PC-3 (cell line): ENCODE measurements at regions not wholly inside any gene's neighbourhood (a gene's known extent, or its start where the extent isn't known, plus 50 kb on each side); places are given as distances from the start of the nearest gene placed in this dataset.
"Not testable (repeated sequence)": the region's sequence is repeated elsewhere in the genome, so short reads cannot be mapped to it uniquely, and the experiment has no call there.

ENCODE experiments used
- ATAC-seq: fragments of 200-7000 bp; cut with Tn5 transposase; 2 replicates; pipeline ENCODE4 v1.9.1; 2020; ENCODE audit warnings: mild to moderate bottlenecking, moderate library complexity
- BruUV-seq: library from RNA; stranded (reverse); fragments of 400-500 nt; replicated peaks from 2 replicates; lab custom pipeline; 2021; lab: Mats Ljungman, UMichigan
- CTCF ChIA-PET: fragments of 300-600 bp; sonication (Branson Sonifier 250); formaldehyde crosslinking; loops from one replicate; lab custom pipeline; 2022; ENCODE audit warnings: antibody characterized with exemption; lab: Charles Lee
- POLR2A ChIA-PET: fragments of 300-600 bp; sonication (Branson Sonifier 250); formaldehyde crosslinking; loops from one replicate; lab custom pipeline; 2022; ENCODE audit warnings: antibody characterized with exemption; ENCODE audit not compliant: unreplicated experiment; lab: Charles Lee
- DNase-seq: peaks from one replicate; pipeline ENCODE4 v3.0.0-alpha.2; 2015
- H2AFZ ChIP-seq: fragments of 300-600 bp; sonication (generic); 2 replicates; pipeline ENCODE4 v1.6.0; 2016; ENCODE audit warnings: antibody characterized with exemption, low read length
- H3F3A ChIP-seq: fragments of 300-600 bp; sonication (generic); one replicate; pipeline ENCODE4 v1.6.0; 2017; ENCODE audit warnings: antibody characterized with exemption, low read length, control low read depth, mild to moderate bottlenecking; ENCODE audit not compliant: unreplicated experiment
- H3K27ac ChIP-seq: fragments of 300-600 bp; sonication (generic); 2 replicates; pipeline ENCODE4 v1.5.1; 2016; ENCODE audit warnings: mild to moderate bottlenecking, low read length
- H3K27me3 ChIP-seq: fragments of 300-600 bp; sonication (generic); 2 replicates; pipeline ENCODE4 v1.6.1; 2016; ENCODE audit warnings: low read length, mixed read lengths
- H3K36me3 ChIP-seq: fragments of 300-600 bp; sonication (generic); 2 replicates; pipeline ENCODE4 v1.6.1; 2016; ENCODE audit warnings: low read depth, mixed run types, low read length, mixed read lengths
- H3K4me1 ChIP-seq: fragments of 300-600 bp; sonication (generic); 2 replicates; pipeline ENCODE4 v1.5.1; 2016; ENCODE audit warnings: low read length; ENCODE audit not compliant: insufficient read depth
- H3K4me2 ChIP-seq: fragments of 300-600 bp; sonication (generic); 2 replicates; pipeline ENCODE4 v1.6.0; 2016; ENCODE audit warnings: low read length
- H3K4me3 ChIP-seq: fragments of 300-600 bp; sonication (generic); 2 replicates; pipeline ENCODE4 v1.5.1; 2016; ENCODE audit warnings: mild to moderate bottlenecking, low read length, mixed read lengths
- H3K79me2 ChIP-seq: fragments of 300-600 bp; sonication (generic); 2 replicates; pipeline ENCODE4 v1.6.1; 2017; ENCODE audit warnings: low read length, mixed read lengths
- H3K9ac ChIP-seq: fragments of 300-600 bp; sonication (generic); 2 replicates; pipeline ENCODE4 v1.6.0; 2016; ENCODE audit warnings: mild to moderate bottlenecking, low read length
- H3K9me2 ChIP-seq: fragments of 300-600 bp; sonication (generic); replicated peaks from 2 replicates; pipeline ENCODE4 v1.6.1; 2016; ENCODE audit warnings: mixed run types, low read length, mixed read lengths
- H3K9me3 ChIP-seq: fragments of 300-600 bp; sonication (generic); 2 replicates; pipeline ENCODE4 v1.6.1; 2016; ENCODE audit warnings: low read length, mixed read lengths
- H4K20me1 ChIP-seq: fragments of 300-600 bp; sonication (generic); 2 replicates; pipeline ENCODE4 v1.6.1; 2016; ENCODE audit warnings: low read length, mixed read lengths
- EZH2 ChIP-seq: fragments of 300-600 bp; sonication (generic); IDR thresholded peaks from one replicate; pipeline ENCODE4 v1.6.1; 2017; ENCODE audit warnings: antibody characterized with exemption, mild to moderate bottlenecking, low read length; ENCODE audit not compliant: unreplicated experiment
- EZH2phosphoT487 ChIP-seq: fragments of 300-600 bp; sonication (generic); IDR thresholded peaks from 2 replicates; pipeline ENCODE4 v1.6.1; 2018; ENCODE audit warnings: mild to moderate bottlenecking, antibody characterized with exemption, low read length, borderline replicate concordance
- intact Hi-C: fragments of 100-400 bp; cut with micrococcal nuclease; formaldehyde crosslinking; loops from 2 replicates; pipeline ENCODE4 v1.9.0; 2023
- TF ChIP-seq, protein P1 (sequence below): fragments of 300-600 bp; sonication (generic); conservative IDR thresholded peaks from 2 replicates; pipeline ENCODE4 v1.5.1; 2017; ENCODE audit warnings: antibody characterized with exemption, low read depth, mild to moderate bottlenecking, low read length

GRCh38 chr5:67771221-67771620 is 444.3 kb upstream of the PIK3R1 start:
- H3K27ac ChIP-seq = no peak overlapping the region
- H3K9ac ChIP-seq = no peak overlapping the region
- H3F3A ChIP-seq = no peaks in the 10 kb centered on the region
- no peak for DNase-seq
- ChIA-PET CTCF (no interaction called here), POLR2A (no interaction called here)
- no peak for ATAC-seq
- no peaks in the 10 kb centered on the region for H3K9me3 ChIP-seq
- no peaks in the 10 kb centered on the region for H3K9me2 ChIP-seq
- H3K79me2 ChIP-seq = no peaks in the 10 kb centered on the region
- no peak overlapping the region for H3K4me2 ChIP-seq
- no peaks in the 10 kb centered on the region for H4K20me1 ChIP-seq
- intact Hi-C loops = no loop called here
- H3K4me3 ChIP-seq = no peak overlapping the region
- H3K36me3 ChIP-seq = no peaks in the 10 kb centered on the region
- no peaks in the 10 kb centered on the region for H3K27me3 ChIP-seq
- TF ChIP-seq EZH2phosphoT487 (no peak), EZH2 (no peak)
- no peak overlapping the region for H2AFZ ChIP-seq
- no TSS peak for BruUV-seq
- no peaks in the 10 kb centered on the region for H3K4me1 ChIP-seq

DNA sequence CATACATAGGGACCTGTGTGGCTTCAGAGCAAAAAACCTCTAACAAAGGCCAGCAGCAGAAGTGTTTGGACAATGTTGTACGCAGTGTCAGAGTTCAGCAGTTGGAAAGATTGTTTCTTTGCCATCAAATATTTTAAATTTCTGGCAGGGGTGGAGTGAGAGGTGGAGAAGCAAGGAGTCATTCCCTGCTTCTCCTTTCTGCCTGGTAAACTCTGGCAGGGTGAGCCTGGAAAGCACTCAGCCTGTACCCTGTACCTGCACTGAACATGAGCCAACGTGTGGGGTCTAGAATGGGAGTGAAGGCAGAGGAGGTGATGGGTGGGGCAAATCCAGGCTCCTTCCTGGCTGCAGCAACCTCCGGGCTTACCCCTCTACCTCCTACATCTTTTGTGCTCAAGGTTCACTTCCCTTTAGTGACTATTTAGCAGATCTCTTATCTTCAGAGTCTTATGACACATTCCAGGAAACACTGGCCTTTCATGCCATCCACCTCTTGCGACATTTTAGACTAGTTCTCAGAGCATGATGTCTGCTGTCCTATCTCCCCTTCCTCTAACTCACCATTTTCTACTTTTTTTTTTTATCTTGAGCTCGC is 445.0 kb upstream of the PIK3R1 start:
- H3K9me3 ChIP-seq = no peaks in the 10 kb centered on the region
- no peak overlapping the region for H3K4me2 ChIP-seq
- H3K9me2 ChIP-seq = no peaks in the 10 kb centered on the region
- no peaks in the 10 kb centered on the region for H3K4me1 ChIP-seq
- no peaks in the 10 kb centered on the region for H3F3A ChIP-seq
- no peak overlapping the region for H2AFZ ChIP-seq
- CTCF ChIA-PET = no interaction called here
- BruUV-seq = no TSS peak
- TF ChIP-seq EZH2 = no peak
- TF ChIP-seq, protein P1, sequence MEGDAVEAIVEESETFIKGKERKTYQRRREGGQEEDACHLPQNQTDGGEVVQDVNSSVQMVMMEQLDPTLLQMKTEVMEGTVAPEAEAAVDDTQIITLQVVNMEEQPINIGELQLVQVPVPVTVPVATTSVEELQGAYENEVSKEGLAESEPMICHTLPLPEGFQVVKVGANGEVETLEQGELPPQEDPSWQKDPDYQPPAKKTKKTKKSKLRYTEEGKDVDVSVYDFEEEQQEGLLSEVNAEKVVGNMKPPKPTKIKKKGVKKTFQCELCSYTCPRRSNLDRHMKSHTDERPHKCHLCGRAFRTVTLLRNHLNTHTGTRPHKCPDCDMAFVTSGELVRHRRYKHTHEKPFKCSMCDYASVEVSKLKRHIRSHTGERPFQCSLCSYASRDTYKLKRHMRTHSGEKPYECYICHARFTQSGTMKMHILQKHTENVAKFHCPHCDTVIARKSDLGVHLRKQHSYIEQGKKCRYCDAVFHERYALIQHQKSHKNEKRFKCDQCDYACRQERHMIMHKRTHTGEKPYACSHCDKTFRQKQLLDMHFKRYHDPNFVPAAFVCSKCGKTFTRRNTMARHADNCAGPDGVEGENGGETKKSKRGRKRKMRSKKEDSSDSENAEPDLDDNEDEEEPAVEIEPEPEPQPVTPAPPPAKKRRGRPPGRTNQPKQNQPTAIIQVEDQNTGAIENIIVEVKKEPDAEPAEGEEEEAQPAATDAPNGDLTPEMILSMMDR = no peak
- TF ChIP-seq EZH2phosphoT487 = no peak
- H3K79me2 ChIP-seq = no peaks in the 10 kb centered on the region
- DNase-seq = no peak
- intact Hi-C loops = no loop called here
- no peaks in the 10 kb centered on the region for H3K27me3 ChIP-seq
- H3K9ac ChIP-seq = no peak overlapping the region
- no peak overlapping the region for H3K27ac ChIP-seq
- no peaks in the 10 kb centered on the region for H3K36me3 ChIP-seq
- no peaks in the 10 kb centered on the region for H4K20me1 ChIP-seq
- H3K4me3 ChIP-seq = no peak overlapping the region
- POLR2A ChIA-PET = no interaction called here
- no peak for ATAC-seq

- Histone ChIP-seq H3K27me3 (no peaks in the 10 kb centered on the region), H4K20me1 (no peaks in the 10 kb centered on the region), H3K27ac (no peak overlapping the region), H3K9ac (no peak overlapping the region), H3K4me1 (no peaks in the 10 kb centered on the region), H3K4me3 (no peak overlapping the region), H3F3A (no peaks in the 10 kb centered on the region), H3K4me2 (no peak overlapping the region), H3K36me3 (no peaks in the 10 kb centered on the region), H3K9me3 (no peaks in the 10 kb centered on the region), H3K9me2 (no peaks in the 10 kb centered on the region), H3K79me2 (no peaks in the 10 kb centered on the region), H2AFZ (no peak overlapping the region)
- no TSS peak for BruUV-seq
- ChIA-PET CTCF (no interaction called here), POLR2A (no interaction called here)
- TF ChIP-seq EZH2 = no peak
- DNase-seq = no peak
- ATAC-seq = no peak
- intact Hi-C loops = no loop called here
Observed at GRCh38 chr5:67765697-67766096, 449.9 kb upstream of the PIK3R1 start.

- H3K79me2 ChIP-seq, H3F3A ChIP-seq, H3K36me3 ChIP-seq, H2AFZ ChIP-seq, H3K27ac ChIP-seq, H3K9ac ChIP-seq, H3K9me3 ChIP-seq, H3K27me3 ChIP-seq, BruUV-seq, intact Hi-C loops, H3K4me3 ChIP-seq, H4K20me1 ChIP-seq, H3K4me1 ChIP-seq, ATAC-seq, POLR2A ChIA-PET, DNase-seq, H3K9me2 ChIP-seq, CTCF ChIA-PET, H3K4me2 ChIP-seq: not testable (repeated sequence)
Observed at GRCh38 chr5:67757771-67758170, 457.8 kb upstream of the PIK3R1 start.
